Parathyroid adenoma (tissue), 2 donors: ENCODE measurements at regions not wholly inside any gene's neighbourhood (a gene's known extent, or its start where the extent isn't known, plus 50 kb on each side); places are given as distances from the start of the nearest gene placed in this dataset.

Experiments
- H2AFZ ChIP-seq: fragments of 300-600 bp; sonication (generic); one replicate; pipeline ENCODE4 v1.7.0; 2017; ENCODE audit warnings: antibody characterized with exemption, mild to moderate bottlenecking
- H3K27ac ChIP-seq: fragments of 300-600 bp; sonication (generic); one replicate; pipeline ENCODE4 v1.7.0; 2017
- H3K27me3 ChIP-seq: fragments of 300-600 bp; sonication (generic); one replicate; pipeline ENCODE4 v1.7.0; 2017; ENCODE audit warnings: low read length; ENCODE audit not compliant: control insufficient read depth, insufficient read depth
- H3K36me3 ChIP-seq: fragments of 300-600 bp; sonication (generic); one replicate; pipeline ENCODE4 v1.7.0; 2017; ENCODE audit warnings: low read length; ENCODE audit not compliant: control insufficient read depth, insufficient read depth
- H3K4me1 ChIP-seq: fragments of 300-600 bp; sonication (generic); one replicate; pipeline ENCODE4 v1.7.0; 2017; ENCODE audit warnings: control low read depth
- H3K4me2 ChIP-seq: fragments of 300-600 bp; sonication (generic); one replicate; pipeline ENCODE4 v1.7.0; 2017; ENCODE audit warnings: low read length
- H3K4me3 ChIP-seq: fragments of 300-600 bp; sonication (generic); one replicate; pipeline ENCODE4 v1.7.0; 2017; ENCODE audit warnings: low read depth, low read length
- H3K79me2 ChIP-seq: fragments of 300-600 bp; sonication (generic); one replicate; pipeline ENCODE4 v1.7.0; 2017; ENCODE audit warnings: control low read depth
- H3K9ac ChIP-seq: fragments of 300-600 bp; sonication (generic); one replicate; pipeline ENCODE4 v1.7.0; 2017; ENCODE audit warnings: mild to moderate bottlenecking
- H3K9me3 ChIP-seq: fragments of 300-600 bp; sonication (generic); one replicate; pipeline ENCODE4 v1.7.0; 2017; ENCODE audit warnings: low read length; ENCODE audit not compliant: control insufficient read depth
- CTCF ChIP-seq: fragments of 300-600 bp; sonication (generic); IDR thresholded peaks from one replicate; pipeline ENCODE4 v1.7.0; 2017; ENCODE audit warnings: antibody characterized with exemption, mild to moderate bottlenecking
- donor health status: primary hyperparathyroidism.

- H3K27me3 ChIP-seq: no peaks in the 10 kb centered on the region
- no peaks in the 10 kb centered on the region for H3K4me1 ChIP-seq
- H2AFZ ChIP-seq: no peak overlapping the region
- H3K4me2 ChIP-seq: no peak overlapping the region
- TF ChIP-seq CTCF: no peak
- no peak overlapping the region for H3K9ac ChIP-seq
- H3K27ac ChIP-seq: no peak overlapping the region
- no peaks in the 10 kb centered on the region for H3K9me3 ChIP-seq
- H3K4me3 ChIP-seq: no peak overlapping the region
- no peaks in the 10 kb centered on the region for H3K36me3 ChIP-seq
- no peaks in the 10 kb centered on the region for H3K79me2 ChIP-seq
Measured at GRCh38 chr10:130952086-130952485, 359.4 kb downstream of the TCERG1L start.

- H3K9me3 ChIP-seq: no peaks in the 10 kb centered on the region
- no peak overlapping the region for H3K27ac ChIP-seq
- H3K36me3 ChIP-seq: no peaks in the 10 kb centered on the region
- H3K27me3 ChIP-seq: no peaks in the 10 kb centered on the region
- no peak for TF ChIP-seq CTCF
- H3K9ac ChIP-seq: no peak overlapping the region
- H2AFZ ChIP-seq: no peak overlapping the region
- no peaks in the 10 kb centered on the region for H3K4me1 ChIP-seq
- H3K79me2 ChIP-seq: no peaks in the 10 kb centered on the region
- H3K4me3 ChIP-seq: no peak overlapping the region
- H3K4me2 ChIP-seq: no peak overlapping the region
Measured at GRCh38 chr10:130954326-130954905, 357.1 kb downstream of the TCERG1L start.

- Histone ChIP-seq H3K36me3 (no peaks in the 10 kb centered on the region), H3K9ac (no peak overlapping the region), H3K4me3 (no peak overlapping the region), H2AFZ (no peak overlapping the region), H3K9me3 (no peaks in the 10 kb centered on the region), H3K4me1 (no peaks in the 10 kb centered on the region), H3K27ac (no peak overlapping the region), H3K27me3 (no peaks in the 10 kb centered on the region), H3K79me2 (no peaks in the 10 kb centered on the region), H3K4me2 (no peak overlapping the region)
- TF ChIP-seq CTCF: no peak
Measured at GRCh38 chr10:130956251-130956650, 355.3 kb downstream of the TCERG1L start.

- TF ChIP-seq CTCF: no peak
- no peaks in the 10 kb centered on the region for H3K27me3 ChIP-seq
- H3K4me3 ChIP-seq: no peak overlapping the region
Measured at GRCh38 chr10:130957423-130957822, 354.1 kb downstream of the TCERG1L start.

GRCh38 chr10:130958003-130958402 is 353.5 kb downstream of the TCERG1L start:
- Histone ChIP-seq H3K4me2 (no peak overlapping the region), H2AFZ (no peak overlapping the region), H3K9me3 (no peaks in the 10 kb centered on the region), H3K27ac (no peak overlapping the region), H3K9ac (no peak overlapping the region), H3K4me3 (no peak overlapping the region), H3K4me1 (no peaks in the 10 kb centered on the region), H3K36me3 (no peaks in the 10 kb centered on the region), H3K27me3 (no peaks in the 10 kb centered on the region), H3K79me2 (no peaks in the 10 kb centered on the region)
- TF ChIP-seq CTCF: no peak

More at GRCh38 chr10:130957423-130957822, 354.1 kb downstream of the TCERG1L start:
- Histone ChIP-seq H3K4me1 (no peaks in the 10 kb centered on the region), H3K9ac (no peak overlapping the region), H3K9me3 (no peaks in the 10 kb centered on the region), H3K79me2 (no peaks in the 10 kb centered on the region), H2AFZ (no peak overlapping the region), H3K27ac (no peak overlapping the region), H3K36me3 (no peaks in the 10 kb centered on the region), H3K4me2 (no peak overlapping the region)
